GM12891 (cell line): ENCODE measurements at regions not wholly inside any gene's neighbourhood (a gene's known extent, or its start where the extent isn't known, plus 50 kb on each side); places are given as distances from the start of the nearest gene placed in this dataset.

Source experiments
- POLR2AphosphoS5 ChIP-seq: IDR thresholded peaks from 2 replicates; pipeline ENCODE4 v1.6.1; 2011; ENCODE audit warnings: low read depth, low read length, control low read depth
- TAF1 ChIP-seq: IDR thresholded peaks from 2 replicates; pipeline ENCODE4 v1.6.1; 2011; ENCODE audit warnings: low read depth, low read length, control low read depth

- no peak for TF ChIP-seq TAF1
- no peak for TF ChIP-seq POLR2AphosphoS5
These were observed 147.7 kb downstream of the TMEM47 start for GRCh38 chrX:34509394-34509793.
